HG03108 (cell line): ENCODE measurements at regions not wholly inside any gene's neighbourhood (a gene's known extent, or its start where the extent isn't known, plus 50 kb on each side); places are given as distances from the start of the nearest gene placed in this dataset.
"Not testable (repeated sequence)": the region's sequence is repeated elsewhere in the genome, so short reads cannot be mapped to it uniquely, and the experiment has no call there.

Experiments
- ATAC-seq: cut with Tn5 transposase; IDR thresholded peaks from one replicate; pipeline ENCODE4 v1.9.1; 2021; ENCODE audit warnings: moderate library complexity; ENCODE audit not compliant: unreplicated experiment

DNA sequence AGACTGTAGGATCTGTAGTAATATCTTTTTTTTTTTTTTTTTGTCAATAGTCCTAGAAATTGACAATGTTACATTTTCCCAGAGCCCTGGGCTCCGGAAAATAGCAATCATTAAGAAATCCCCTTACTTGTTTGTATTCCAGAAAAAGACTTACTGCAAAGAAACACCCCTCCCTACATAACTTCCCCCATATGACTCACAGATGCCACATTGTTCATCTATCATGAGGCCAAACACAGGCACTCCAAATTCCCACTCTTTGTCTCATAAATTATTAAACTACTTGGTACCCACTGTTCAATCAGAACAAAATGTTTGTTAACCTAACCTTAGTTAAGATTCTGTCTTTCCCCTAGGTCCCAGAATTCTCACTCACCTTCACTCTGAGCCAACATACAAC is 53.5 kb downstream of the TEX51 start:
- ATAC-seq, result no peak

DNA sequence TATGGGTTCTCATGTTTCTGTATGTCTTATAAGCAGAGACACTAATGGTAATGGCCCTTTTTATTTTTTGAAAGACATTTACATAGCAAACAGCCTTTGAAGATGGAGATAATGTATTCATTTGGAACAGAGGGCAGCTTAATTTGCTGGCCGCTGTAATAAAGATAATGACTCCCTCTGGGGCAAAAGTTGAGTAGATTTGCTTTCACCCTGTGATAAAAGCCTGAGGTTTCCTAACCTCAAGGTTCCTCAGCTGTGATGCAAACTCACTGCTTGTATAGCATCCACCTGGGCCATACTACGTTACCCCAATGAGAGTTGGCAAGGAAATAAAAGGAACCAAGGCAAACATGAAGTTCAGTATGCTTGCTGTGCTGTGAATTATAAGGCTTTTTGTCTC is 54.8 kb downstream of the TEX51 start:
- ATAC-seq, result no peak

- no peak for ATAC-seq
These were observed 56.1 kb downstream of the TEX51 start for GRCh38 chr2:126954831-126955230.

DNA sequence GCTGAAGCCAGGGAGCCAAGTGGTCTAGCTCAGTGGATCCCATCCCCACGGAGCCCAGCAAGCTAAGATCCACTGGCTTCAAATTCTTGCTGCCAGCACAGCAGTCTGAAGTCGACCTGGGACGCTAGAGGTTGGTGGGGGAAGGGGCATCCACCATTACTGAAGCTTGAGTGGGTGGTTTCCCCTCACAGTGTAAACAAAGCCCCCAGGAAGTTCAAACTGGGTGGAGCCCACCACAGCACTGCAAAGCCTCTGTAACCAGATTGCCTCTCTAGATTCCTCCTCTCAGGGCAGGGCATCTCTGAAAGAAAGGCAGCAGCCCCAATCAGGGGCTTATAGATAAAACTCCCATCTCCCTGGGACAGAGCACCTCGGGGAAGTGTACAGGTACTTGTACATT is 58.1 kb downstream of the TEX51 start:
- ATAC-seq, result not testable (repeated sequence)

GRCh38 chr2:126963390-126963789 is 64.7 kb downstream of the TEX51 start:
- ATAC-seq, result no peak

GRCh38 chr2:126966601-126967000 is 67.9 kb downstream of the TEX51 start:
- ATAC-seq, result no peak

GRCh38 chr2:126970583-126970982 is 71.9 kb downstream of the TEX51 start:
- ATAC-seq, result no peak

DNA sequence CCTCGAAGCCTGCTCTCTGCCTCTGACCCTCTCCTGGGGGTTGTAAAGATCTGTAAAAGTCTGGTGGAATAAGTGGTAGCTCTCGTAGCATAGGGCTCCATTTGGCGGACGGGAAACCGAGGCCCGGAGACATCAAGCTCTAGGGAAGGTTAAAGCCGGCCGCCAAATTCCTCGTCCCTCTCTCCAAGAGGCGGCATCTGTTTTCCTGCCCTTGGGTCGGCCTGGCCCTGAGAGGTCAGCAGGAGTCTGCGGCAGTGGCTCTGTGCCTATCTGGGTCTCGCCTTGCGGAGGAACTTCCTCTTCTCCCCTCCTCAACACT is 72.4 kb downstream of the TEX51 start:
- ATAC-seq, result no peak

DNA sequence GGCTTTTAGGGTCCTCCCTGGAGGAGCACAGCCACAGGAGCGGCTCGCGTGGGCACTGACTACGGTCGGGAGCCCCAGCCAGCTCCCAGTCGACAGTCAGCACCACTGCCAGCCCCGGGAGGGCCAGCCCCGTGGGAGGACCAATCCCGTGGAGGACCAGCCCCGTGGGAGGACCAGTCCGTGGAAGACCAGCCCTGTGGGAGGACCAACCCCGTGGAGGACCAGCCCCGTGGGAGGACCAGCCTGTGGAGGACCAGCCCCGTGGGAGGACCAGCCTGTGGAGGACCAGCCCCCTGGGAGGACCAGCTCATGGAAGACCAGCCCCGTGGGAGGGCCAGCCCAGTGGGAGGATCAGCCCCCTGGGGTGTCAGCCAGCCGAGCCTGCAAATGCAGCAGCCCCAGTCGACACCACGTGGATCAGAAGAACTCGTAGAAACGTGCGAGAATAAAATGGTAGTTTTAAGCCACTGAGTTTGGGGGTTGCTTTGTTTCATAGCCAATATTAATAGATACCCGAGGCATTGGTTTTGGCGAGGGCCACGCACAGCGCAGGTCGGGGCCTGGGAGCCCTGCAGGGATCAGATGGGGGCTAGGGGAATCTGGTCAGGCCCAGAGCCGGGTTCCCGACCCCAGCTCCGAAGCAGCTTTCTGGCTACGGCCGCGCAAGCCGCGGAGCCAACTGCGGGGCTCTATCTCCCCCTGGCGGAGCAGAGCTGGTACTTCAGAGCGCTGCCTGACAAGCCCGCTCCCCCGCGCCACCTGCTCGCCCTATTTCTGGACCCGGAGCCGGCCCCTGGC is 73.0 kb downstream of the TEX51 start:
- peak; percentile 93 for ATAC-seq

- no peak for ATAC-seq
These were observed 73.6 kb downstream of the TEX51 start for GRCh38 chr2:126972279-126972626.

- no peak for ATAC-seq
These were observed 75.1 kb downstream of the TEX51 start for GRCh38 chr2:126973745-126974144.

GRCh38 chr2:126975671-126976655 is 77.3 kb downstream of the TEX51 start:
- ATAC-seq, result no peak

GRCh38 chr2:126976721-126977328 is 78.1 kb downstream of the TEX51 start:
- ATAC-seq, result no peak

DNA sequence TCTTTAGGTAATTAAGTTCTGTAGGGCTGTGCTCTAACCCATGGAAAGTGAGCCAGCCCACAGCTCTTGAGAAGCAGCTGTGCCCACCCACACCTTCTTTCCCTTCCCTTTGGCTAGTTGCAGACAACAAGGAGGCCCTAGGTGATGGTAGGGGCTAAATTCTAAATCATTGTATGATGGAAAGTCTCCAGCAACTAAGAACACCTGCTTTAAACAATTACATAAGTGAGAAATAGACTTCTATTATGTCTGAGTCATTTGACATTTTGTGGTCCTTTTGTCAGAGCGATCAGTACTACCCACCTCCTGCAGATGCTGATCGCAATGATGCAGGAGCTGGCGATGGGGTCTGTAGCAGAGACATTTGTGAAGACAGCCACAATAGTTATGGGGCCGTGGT is 79.6 kb downstream of the TEX51 start:
- no peak for ATAC-seq

DNA sequence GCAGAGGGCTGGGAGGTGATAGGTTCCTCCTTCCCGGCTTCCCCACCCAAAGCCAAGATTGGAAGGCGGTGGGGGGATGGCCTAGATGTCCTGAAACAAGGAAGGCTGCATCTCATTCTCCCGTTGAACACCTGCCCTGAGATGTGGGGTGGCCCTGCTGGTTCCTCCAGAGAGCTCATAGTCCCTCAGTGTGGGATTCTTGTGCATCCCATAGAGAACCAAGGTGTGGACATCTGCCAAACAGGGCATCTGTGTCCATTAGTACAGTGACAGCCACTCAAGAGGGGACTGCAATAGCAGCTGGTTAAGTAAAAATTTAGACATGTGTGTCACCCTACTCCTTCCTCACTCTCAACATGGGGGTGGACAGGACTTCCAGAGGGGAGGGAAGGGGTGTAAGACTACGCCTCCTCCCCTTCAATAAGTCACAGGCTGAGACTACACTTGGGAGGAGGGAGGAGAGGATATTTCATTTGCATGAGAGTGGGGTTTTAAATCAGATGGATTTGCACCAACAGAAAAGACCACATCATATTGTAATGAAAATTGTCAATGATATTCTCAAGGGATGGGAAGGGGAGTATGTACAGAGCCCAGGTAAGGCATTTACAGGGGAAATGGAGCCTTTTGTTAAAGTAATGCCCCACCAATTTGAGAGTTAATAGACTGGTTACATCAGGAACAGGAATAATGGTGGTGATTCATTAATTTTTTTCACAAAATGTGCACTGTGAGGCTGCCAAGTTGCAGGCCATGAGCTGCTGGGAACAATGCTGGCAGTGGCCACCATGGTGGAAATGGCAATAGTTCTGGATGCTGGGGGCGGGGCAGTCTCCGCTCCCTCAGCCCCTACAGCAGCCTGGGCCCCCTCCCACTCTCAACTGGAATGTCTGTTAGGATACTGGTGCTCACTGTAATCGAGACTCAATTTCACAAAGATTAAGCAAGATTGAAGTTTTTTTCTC is 80.6 kb downstream of the TEX51 start:
- no peak for ATAC-seq

- no peak for ATAC-seq
These were observed 82.8 kb downstream of the TEX51 start for GRCh38 chr2:126981476-126981875.

GRCh38 chr2:126982935-126983334 is 84.2 kb downstream of the TEX51 start:
- ATAC-seq, result no peak

GRCh38 chr2:126986631-126987187 is 88.0 kb downstream of the TEX51 start:
- ATAC-seq, result no peak

DNA sequence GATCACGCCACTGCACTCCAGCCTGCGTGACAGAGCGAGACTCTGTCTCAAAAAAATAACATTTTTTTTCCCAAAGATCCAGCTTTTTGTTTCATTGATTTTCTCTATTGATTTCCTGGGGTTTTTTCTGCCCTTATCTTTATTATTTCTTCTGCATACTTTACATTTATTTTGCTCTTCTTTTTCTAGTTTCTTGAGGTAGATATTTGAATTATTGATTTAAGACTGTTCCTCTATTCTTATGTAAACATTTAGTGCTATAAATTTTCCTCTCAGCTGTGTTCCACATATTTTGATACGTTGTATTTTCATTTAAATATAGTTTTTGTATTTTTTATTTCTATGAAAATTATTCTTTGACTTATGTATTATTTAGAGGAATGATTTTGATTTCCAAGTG is 89.8 kb downstream of the TEX51 start:
- ATAC-seq, result no peak

DNA sequence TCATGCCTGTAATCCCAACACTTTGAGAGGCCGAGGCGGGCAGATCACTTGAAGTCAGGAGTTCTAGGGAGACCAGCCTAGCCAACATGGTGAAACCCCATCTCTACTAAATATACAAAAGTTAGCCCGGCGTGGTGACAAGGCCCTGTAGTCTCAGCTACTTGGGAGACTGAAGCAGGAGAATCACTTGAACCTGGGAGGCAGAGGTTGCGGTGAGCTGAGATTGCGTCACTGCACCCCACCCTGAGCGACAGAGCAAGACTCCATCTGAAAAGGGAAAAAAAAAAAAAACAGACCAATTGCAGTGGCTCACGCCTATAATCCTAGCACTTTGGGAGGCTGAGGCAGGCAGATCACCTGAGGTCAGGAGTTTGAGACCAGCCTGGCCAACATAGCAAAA is 90.4 kb downstream of the TEX51 start:
- not testable (repeated sequence) for ATAC-seq
